Thoracic aorta (tissue), 2 donors: ENCODE measurements at regions not wholly inside any gene's neighbourhood (a gene's known extent, or its start where the extent isn't known, plus 50 kb on each side); places are given as distances from the start of the nearest gene placed in this dataset.

Experiments used
- ATAC-seq: fragments of 150-250 bp; one replicate; pipeline ENCODE4 v1.8.0; 2017; ENCODE audit warnings: low read depth; ENCODE audit not compliant: insufficient number of reproducible peaks, low FRiP score
- DNase-seq: peaks from one replicate; pipeline ENCODE4 v3.0.0-alpha.2; 2020; ENCODE audit warnings: low spot score
- H3K27ac ChIP-seq, 2 donors: fragments of 200-600 bp; sonication (generic); 1 replicate in 1 of 2; 2 replicates in 1 of 2; pipeline ENCODE4 v1.5.1; 2016; ENCODE audit warnings: mild to moderate bottlenecking in 2 of 2, moderate library complexity in 2 of 2
- H3K27me3 ChIP-seq: fragments of 200-600 bp; sonication (generic); replicated peaks from 2 replicates; pipeline ENCODE4 v1.6.0; 2016; ENCODE audit warnings: mild to moderate bottlenecking; ENCODE audit not compliant: insufficient read depth
- H3K36me3 ChIP-seq: fragments of 200-600 bp; sonication (generic); one replicate; pipeline ENCODE4 v1.5.1; 2016
- H3K4me1 ChIP-seq, 2 donors: fragments of 200-600 bp; sonication (generic); 1 replicate in 1 of 2; 2 replicates in 1 of 2; pipeline versions ENCODE4 v1.5.1 to v1.6.0; 2016; ENCODE audit warnings: low read depth in 2 of 2, mild to moderate bottlenecking in 1 of 2; ENCODE audit not compliant: control insufficient read depth in 1 of 2
- H3K4me3 ChIP-seq: fragments of 200-600 bp; sonication (generic); 2 replicates; pipeline ENCODE4 v1.5.1; 2016; ENCODE audit warnings: mild to moderate bottlenecking
- H3K9me3 ChIP-seq: fragments of 200-600 bp; sonication (generic); 2 replicates; pipeline ENCODE4 v1.5.1; 2016
- TF ChIP-seq, protein P1 (sequence below): fragments of 200-600 bp; sonication (generic); IDR thresholded peaks from one replicate; pipeline ENCODE4 v1.5.1; 2019; ENCODE audit warnings: antibody characterized with exemption

DNA sequence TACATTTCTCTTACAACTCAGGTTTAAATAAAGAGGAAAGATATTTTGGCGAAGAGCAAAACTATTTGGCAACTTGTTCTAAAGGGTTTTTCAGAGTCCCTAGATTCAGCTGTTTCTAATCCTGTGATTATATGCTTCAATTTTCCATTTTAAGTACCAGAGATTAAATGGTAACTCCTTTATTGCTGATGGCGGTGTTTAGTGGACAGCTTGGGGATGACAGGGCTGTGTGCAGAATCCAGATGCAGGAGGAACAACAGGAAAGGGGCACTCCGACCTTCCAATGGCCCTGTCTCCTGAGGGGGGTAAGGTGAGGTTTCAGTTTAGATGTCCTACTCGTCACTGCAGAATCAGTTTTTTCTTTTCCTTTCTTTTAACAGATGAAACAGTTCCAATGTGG is 405.0 kb downstream of the PDCD6IP start:
- TF ChIP-seq, protein P1, sequence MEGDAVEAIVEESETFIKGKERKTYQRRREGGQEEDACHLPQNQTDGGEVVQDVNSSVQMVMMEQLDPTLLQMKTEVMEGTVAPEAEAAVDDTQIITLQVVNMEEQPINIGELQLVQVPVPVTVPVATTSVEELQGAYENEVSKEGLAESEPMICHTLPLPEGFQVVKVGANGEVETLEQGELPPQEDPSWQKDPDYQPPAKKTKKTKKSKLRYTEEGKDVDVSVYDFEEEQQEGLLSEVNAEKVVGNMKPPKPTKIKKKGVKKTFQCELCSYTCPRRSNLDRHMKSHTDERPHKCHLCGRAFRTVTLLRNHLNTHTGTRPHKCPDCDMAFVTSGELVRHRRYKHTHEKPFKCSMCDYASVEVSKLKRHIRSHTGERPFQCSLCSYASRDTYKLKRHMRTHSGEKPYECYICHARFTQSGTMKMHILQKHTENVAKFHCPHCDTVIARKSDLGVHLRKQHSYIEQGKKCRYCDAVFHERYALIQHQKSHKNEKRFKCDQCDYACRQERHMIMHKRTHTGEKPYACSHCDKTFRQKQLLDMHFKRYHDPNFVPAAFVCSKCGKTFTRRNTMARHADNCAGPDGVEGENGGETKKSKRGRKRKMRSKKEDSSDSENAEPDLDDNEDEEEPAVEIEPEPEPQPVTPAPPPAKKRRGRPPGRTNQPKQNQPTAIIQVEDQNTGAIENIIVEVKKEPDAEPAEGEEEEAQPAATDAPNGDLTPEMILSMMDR: no peak
- no peaks in the 10 kb centered on the region for H3K27me3 ChIP-seq
- H3K36me3 ChIP-seq: no peaks in the 10 kb centered on the region
- peaks cover 14 to 26% of the 10 kb centered on the region in 2 donors for H3K4me1 ChIP-seq
- no peak overlapping the region for H3K4me3 ChIP-seq
- H3K9me3 ChIP-seq: no peaks in the 10 kb centered on the region
- ATAC-seq: no peak
- H3K27ac ChIP-seq: peak overlapping the region in 1 of 2 donors; percentile 31
- DNase-seq: no peak

GRCh38 chr3:34207002-34207401 is 408.6 kb downstream of the PDCD6IP start:
- H3K27ac ChIP-seq: peak overlapping the region; percentile 71 to 80
- no peak overlapping the region for H3K4me3 ChIP-seq
- TF ChIP-seq, protein P1: no peak
- no peaks in the 10 kb centered on the region for H3K9me3 ChIP-seq
- no peaks in the 10 kb centered on the region for H3K27me3 ChIP-seq
- peak; percentile 11 for ATAC-seq
- H3K4me1 ChIP-seq: peaks cover 20 to 47% of the 10 kb centered on the region in 2 donors
- no peak for DNase-seq
- no peaks in the 10 kb centered on the region for H3K36me3 ChIP-seq

GRCh38 chr3:34207806-34208205 is 409.4 kb downstream of the PDCD6IP start:
- no peaks in the 10 kb centered on the region for H3K9me3 ChIP-seq
- no peaks in the 10 kb centered on the region for H3K36me3 ChIP-seq
- peak; percentile 29 for ATAC-seq
- peak overlapping the region; percentile 71 to 80 for H3K27ac ChIP-seq
- DNase-seq: no peak
- no peak overlapping the region for H3K4me3 ChIP-seq
- TF ChIP-seq, protein P1: no peak
- H3K27me3 ChIP-seq: no peaks in the 10 kb centered on the region
- H3K4me1 ChIP-seq: peaks cover 25 to 55% of the 10 kb centered on the region in 2 donors

- TF ChIP-seq, protein P1: no peak
- Histone ChIP-seq H3K4me1 (peaks cover 21 to 53% of the 10 kb centered on the region in 2 donors), H3K4me3 (no peak overlapping the region), H3K27ac (peak overlapping the region; percentile 70 to 75), H3K27me3 (no peaks in the 10 kb centered on the region), H3K9me3 (no peaks in the 10 kb centered on the region), H3K36me3 (no peaks in the 10 kb centered on the region)
- ATAC-seq: peak; percentile 41
- no peak for DNase-seq
Observed at GRCh38 chr3:34212175-34212574, 413.7 kb downstream of the PDCD6IP start.

- no peak overlapping the region for H3K4me3 ChIP-seq
- DNase-seq (peak; percentile 28), ATAC-seq (peak; percentile 85)
- no peaks in the 10 kb centered on the region for H3K36me3 ChIP-seq
- TF ChIP-seq, protein P1: no peak
- H3K9me3 ChIP-seq: no peaks in the 10 kb centered on the region
- no peaks in the 10 kb centered on the region for H3K27me3 ChIP-seq
- H3K4me1 ChIP-seq: peaks cover 21 to 50% of the 10 kb centered on the region in 2 donors
- peak overlapping the region; percentile 70 to 75 for H3K27ac ChIP-seq
Observed at GRCh38 chr3:34212656-34213055, 414.2 kb downstream of the PDCD6IP start.
